ENCODE measurements at regions not wholly inside any gene's neighbourhood (a gene's known extent, or its start where the extent isn't known, plus 50 kb on each side); places are given as distances from the start of the nearest gene placed in this dataset.

- TF ChIP-seq CTCF (IDR thresholded peaks at IDR 0.05; ENCODE audit: low read length), result no peak
- TF ChIP-seq EZH2 (optimal IDR thresholded peaks at IDR 0.05; ENCODE audit: low read depth, low read length), result no peak
- no peak for TF ChIP-seq EZH2phosphoT487 (IDR thresholded peaks at IDR 0.05; ENCODE audit: low read length)
These were observed 51.3 kb upstream of the ATP1A1 start for GRCh38 chr1:116321766-116322175.
